ENCODE measurements at regions not wholly inside any gene's neighbourhood (a gene's known extent, or its start where the extent isn't known, plus 50 kb on each side); places are given as distances from the start of the nearest gene placed in this dataset.

- TF ChIP-seq ATOH8 (CRISPR knock-in tag; IDR thresholded peaks at IDR 0.05; ENCODE audit: low read depth) (no peak), ZNF302 (CRISPR knock-in tag; IDR thresholded peaks at IDR 0.05) (no peak), ESRRA (IDR thresholded peaks at IDR 0.05; ENCODE audit: borderline replicate concordance, low read length) (no peak), HEYL (CRISPR knock-in tag; IDR thresholded peaks at IDR 0.05) (no peak)
Measured at GRCh38 chr5:8598996-8599395, 730.0 kb downstream of the MTRR start (continued).

GRCh38 chr5:8600843-8601242 lies 731.9 kb downstream of the MTRR start:
- ATAC-seq (no peak), DNase-seq (ENCODE audit: low read depth in 1 of 2, low spot score in 1 of 2) (no peak), FAIRE-seq (no peak)
- Histone ChIP-seq H3K27ac (no peak overlapping the region), H3K4me2 (no peak overlapping the region), H3K4me1 (no peaks in the 10 kb centered on the region), H3K4me3 (no peak overlapping the region), H3K9me3 (no peaks in the 10 kb centered on the region)
- CTCF ChIA-PET = no interaction called here
- no peak for TF ChIP-seq MAZ (IDR thresholded peaks at IDR 0.05; ENCODE audit: borderline replicate concordance, low read depth, low read length)
- no peak for TF ChIP-seq HOXB13 (CRISPR knock-in tag; IDR thresholded peaks at IDR 0.05; ENCODE audit: low read depth)
- TF ChIP-seq POLR2A (IDR thresholded peaks at IDR 0.05; ENCODE audit: low read length) = no peak
- TF ChIP-seq E2F6 (IDR thresholded peaks at IDR 0.05; ENCODE audit: borderline replicate concordance, low read depth) = no peak
- TF ChIP-seq NFE2L2 (conservative IDR thresholded peaks at IDR 0.05; ENCODE audit: low read length) = no peak
- no peak for TF ChIP-seq USF2 (IDR thresholded peaks at IDR 0.05)
- TF ChIP-seq RAD21 (conservative IDR thresholded peaks at IDR 0.05 in 1 of 2, IDR thresholded peaks at IDR 0.05 in 1 of 2) = no peak
- TF ChIP-seq TP53 (CRISPR knock-in tag; IDR thresholded peaks at IDR 0.05) = no peak
- no peak for TF ChIP-seq REST (IDR thresholded peaks at IDR 0.05)
- TF ChIP-seq CTCF (IDR thresholded peaks at IDR 0.05) = no peak
- TF ChIP-seq HOXA7 (CRISPR knock-in tag; IDR thresholded peaks at IDR 0.05) = no peak
- TF ChIP-seq CBX8 (IDR thresholded peaks at IDR 0.05) = no peak
- TF ChIP-seq EHMT2 (IDR thresholded peaks at IDR 0.05; ENCODE audit: low read depth) = no peak
- POLR2A ChIA-PET = no interaction called here

GRCh38 chr5:8601831-8602354 lies 732.9 kb downstream of the MTRR start:
- Histone ChIP-seq H3K27ac (no peak overlapping the region), H3K9me3 (no peaks in the 10 kb centered on the region), H3K4me1 (no peaks in the 10 kb centered on the region), H3K4me2 (no peak overlapping the region), H3K4me3 (no peak overlapping the region)
- DNase-seq (ENCODE audit: low read depth in 1 of 2, low spot score in 1 of 2) = no peak
- ChIA-PET CTCF (no interaction called here), POLR2A (no interaction called here)
- TF ChIP-seq NFE2L2 (conservative IDR thresholded peaks at IDR 0.05; ENCODE audit: low read length) (no peak), HDAC2 (IDR thresholded peaks at IDR 0.05) (no peak), TP53 (CRISPR knock-in tag; IDR thresholded peaks at IDR 0.05) (no peak), FOSB (CRISPR knock-in tag; IDR thresholded peaks at IDR 0.05) (no peak), ZC3H11A (IDR thresholded peaks at IDR 0.05) (no peak), RAD21 (conservative IDR thresholded peaks at IDR 0.05 in 1 of 2, IDR thresholded peaks at IDR 0.05 in 1 of 2) (no peak), HES2 (IDR thresholded peaks at IDR 0.05) (no peak)
- WGBS (ENCODE audit: missing lambda C conversion rate) = 23% methylated on average over 8 of the region's 8 CpGs
- no peak for ATAC-seq
- FAIRE-seq = no peak
